HG03159 (cell line): ENCODE measurements at regions not wholly inside any gene's neighbourhood (a gene's known extent, or its start where the extent isn't known, plus 50 kb on each side); places are given as distances from the start of the nearest gene placed in this dataset.
"Not testable (repeated sequence)": the region's sequence is repeated elsewhere in the genome, so short reads cannot be mapped to it uniquely, and the experiment has no call there.

Experiments
- ATAC-seq: cut with Tn5 transposase; IDR thresholded peaks from one replicate; pipeline ENCODE4 v1.9.1; 2021; ENCODE audit warnings: mild to moderate bottlenecking, moderate library complexity; ENCODE audit not compliant: unreplicated experiment

- no peak for ATAC-seq
Measured at GRCh38 chr6:81145506-81145905, 607.0 kb downstream of the TENT5A start.

GRCh38 chr6:81144346-81144745 is 608.1 kb downstream of the TENT5A start:
- no peak for ATAC-seq

- no peak for ATAC-seq
Measured at GRCh38 chr6:81138236-81138635, 614.2 kb downstream of the TENT5A start.

- no peak for ATAC-seq
Measured at GRCh38 chr6:81130969-81131368, 621.5 kb downstream of the TENT5A start.

- no peak for ATAC-seq
Measured at GRCh38 chr6:81130061-81130460, 622.4 kb downstream of the TENT5A start.

- ATAC-seq: no peak
Measured at GRCh38 chr6:81128671-81129070, 623.8 kb downstream of the TENT5A start.

- ATAC-seq: no peak
Measured at GRCh38 chr6:81126150-81126549, 626.3 kb downstream of the TENT5A start.

- no peak for ATAC-seq
Measured at GRCh38 chr6:81120280-81120679, 632.2 kb downstream of the TENT5A start.

- no peak for ATAC-seq
Measured at GRCh38 chr6:81105998-81106397, 646.5 kb downstream of the TENT5A start.

GRCh38 chr6:81098109-81098814 is 654.2 kb downstream of the TENT5A start:
- no peak for ATAC-seq

GRCh38 chr6:81096464-81096863 is 656.0 kb downstream of the TENT5A start:
- not testable (repeated sequence) for ATAC-seq

- no peak for ATAC-seq
Measured at GRCh38 chr6:81093051-81093450, 659.4 kb downstream of the TENT5A start.

GRCh38 chr6:81088145-81088544 is 664.3 kb downstream of the TENT5A start:
- ATAC-seq: no peak

GRCh38 chr6:81086991-81087390 is 665.5 kb downstream of the TENT5A start:
- no peak for ATAC-seq

GRCh38 chr6:81085431-81085790 is 667.1 kb downstream of the TENT5A start:
- no peak for ATAC-seq

GRCh38 chr6:81084776-81085430 is 667.6 kb downstream of the TENT5A start:
- ATAC-seq: no peak

- no peak for ATAC-seq
Measured at GRCh38 chr6:81075974-81076373, 676.5 kb downstream of the TENT5A start.

- no peak for ATAC-seq
Measured at GRCh38 chr6:81073318-81073717, 679.2 kb downstream of the TENT5A start.

- no peak for ATAC-seq
Measured at GRCh38 chr6:81071121-81071520, 681.4 kb downstream of the TENT5A start.

- no peak for ATAC-seq
Measured at GRCh38 chr6:81067057-81067456, 685.4 kb downstream of the TENT5A start.

GRCh38 chr6:81063891-81064290 is 688.6 kb downstream of the TENT5A start:
- ATAC-seq: no peak

GRCh38 chr6:81054036-81054435 is 698.4 kb downstream of the TENT5A start:
- ATAC-seq: no peak

- ATAC-seq: no peak
Measured at GRCh38 chr6:81051952-81052351, 700.5 kb downstream of the TENT5A start.
